Activated naive CD4-positive, alpha-beta T cell treated with anti-CD3 and anti-CD28 coated beads, Interleukin-2, amount 10 ng/mL, durations not matched to agents 7 days and 5 days (primary cell): ENCODE measurements at regions not wholly inside any gene's neighbourhood (a gene's known extent, or its start where the extent isn't known, plus 50 kb on each side); places are given as distances from the start of the nearest gene placed in this dataset.
A peak's percentile ranks its signal among the peaks of the same experiment; 100 is the strongest.
"Not testable (repeated sequence)": the region's sequence is repeated elsewhere in the genome, so short reads cannot be mapped to it uniquely, and the experiment has no call there.

Source experiments
- CTCF ChIA-PET: fragments of 350-600 bp; sonication (Branson Sonifier 250); formaldehyde crosslinking; loops from one replicate; lab custom pipeline; 2021; ENCODE audit warnings: antibody characterized with exemption; lab: Charles Lee
- DNase-seq: peaks from one replicate; pipeline ENCODE4 v3.0.0-alpha.2; 2020
- H3K27ac Mint-ChIP-seq: one replicate; pipeline ENCODE4 v1.8.0; 2021; ENCODE audit warnings: mild to moderate bottlenecking, moderate library complexity, mixed read lengths
- H3K27me3 Mint-ChIP-seq: one replicate; pipeline ENCODE4 v1.8.0; 2021; ENCODE audit warnings: mild to moderate bottlenecking, mixed read lengths
- H3K36me3 Mint-ChIP-seq: one replicate; pipeline ENCODE4 v1.8.0; 2021; ENCODE audit warnings: mixed read lengths
- H3K4me1 Mint-ChIP-seq: one replicate; pipeline ENCODE4 v1.8.0; 2021; ENCODE audit warnings: mixed read lengths
- H3K4me3 Mint-ChIP-seq: one replicate; pipeline ENCODE4 v1.8.0; 2021; ENCODE audit warnings: mild to moderate bottlenecking, moderate library complexity, mixed read lengths
- H3K9me3 Mint-ChIP-seq: one replicate; pipeline ENCODE4 v1.8.0; 2021; ENCODE audit warnings: mixed read lengths

DNA sequence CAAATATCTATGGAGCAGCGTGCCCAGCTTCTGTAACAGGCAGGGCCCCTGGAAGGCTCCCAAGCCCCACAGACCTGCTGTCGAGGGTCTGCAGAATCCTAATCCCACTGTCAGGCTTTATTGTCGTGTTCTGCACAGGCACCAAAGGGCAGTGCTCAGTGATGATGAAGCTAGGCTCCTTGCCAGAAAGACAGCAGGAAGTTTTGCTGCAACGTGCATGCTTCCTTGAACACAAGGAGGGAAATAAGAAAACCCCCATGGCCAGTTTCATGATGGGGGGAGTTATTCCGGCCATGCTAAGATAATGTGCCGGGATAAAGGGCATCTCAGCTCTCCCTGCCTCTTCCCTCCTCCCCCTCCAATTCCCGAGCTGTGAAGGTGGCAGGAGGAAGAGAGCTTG lies 109.4 kb upstream of the KCNG1 start:
- Mint-ChIP-seq H3K36me3 (no peaks in the 10 kb centered on the region), H3K4me3 (no peak overlapping the region), H3K4me1 (peaks cover 10% of the 10 kb centered on the region), H3K9me3 (no peaks in the 10 kb centered on the region), H3K27ac (no peak overlapping the region), H3K27me3 (peaks cover 20% of the 10 kb centered on the region)
- DNase-seq: no peak
- CTCF ChIA-PET: no interaction called here

DNA sequence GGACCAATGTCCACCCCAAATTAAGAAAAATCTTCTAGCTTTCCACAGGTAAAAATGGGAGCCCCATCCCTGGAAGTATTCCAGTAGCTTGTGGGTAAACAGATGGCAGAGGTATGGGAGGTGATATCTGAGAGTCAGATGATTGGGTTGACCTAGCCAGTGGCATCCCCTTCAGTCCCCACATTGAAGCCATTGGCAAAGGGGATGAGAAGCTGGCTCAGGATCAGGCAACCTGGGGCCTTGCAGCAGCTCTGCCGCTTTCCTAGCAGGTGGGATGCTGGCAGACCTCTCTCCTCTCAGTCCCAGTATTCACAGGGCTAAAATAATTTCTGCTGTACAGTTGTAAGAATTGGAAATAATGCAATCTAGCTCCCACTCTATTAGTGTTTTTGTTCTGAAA lies 108.9 kb upstream of the KCNG1 start:
- CTCF ChIA-PET: no interaction called here
- no peaks in the 10 kb centered on the region for H3K9me3 Mint-ChIP-seq
- H3K36me3 Mint-ChIP-seq: no peaks in the 10 kb centered on the region
- H3K27ac Mint-ChIP-seq: no peak overlapping the region
- H3K4me3 Mint-ChIP-seq: no peak overlapping the region
- peaks cover 10% of the 10 kb centered on the region for H3K4me1 Mint-ChIP-seq
- DNase-seq: no peak
- H3K27me3 Mint-ChIP-seq: peaks cover 20% of the 10 kb centered on the region

DNA sequence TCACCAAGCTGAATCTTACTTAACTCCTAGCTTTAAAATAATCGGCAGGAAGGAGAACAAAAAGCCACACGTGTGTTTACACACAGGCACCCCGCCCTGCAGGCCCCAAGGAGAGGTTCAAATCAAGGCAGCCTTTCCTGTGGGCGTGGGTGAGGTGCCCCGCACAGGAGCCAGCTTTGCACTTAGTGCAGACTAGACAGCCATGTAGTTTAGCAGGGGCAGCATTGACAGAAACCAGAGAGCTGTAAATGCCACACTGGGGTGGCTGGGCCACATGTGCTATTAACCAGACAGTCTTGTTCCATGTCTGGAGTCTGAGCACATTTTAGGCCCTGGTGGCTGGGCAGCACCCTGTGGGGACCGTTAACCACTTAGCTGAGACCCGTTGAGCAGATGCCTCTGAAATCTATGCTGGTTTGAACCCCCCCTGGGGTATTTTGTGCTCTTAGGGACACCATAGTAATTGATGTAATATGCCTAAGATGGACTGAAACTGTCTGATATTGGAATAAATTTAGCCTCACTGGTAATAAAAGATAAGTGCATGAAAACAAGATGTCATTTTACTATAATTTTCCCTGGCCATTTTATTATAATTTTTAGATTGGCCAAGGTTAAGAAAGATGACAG lies 106.4 kb upstream of the KCNG1 start:
- peaks cover 10% of the 10 kb centered on the region for H3K4me1 Mint-ChIP-seq
- peaks cover 30% of the 10 kb centered on the region for H3K27me3 Mint-ChIP-seq
- no peaks in the 10 kb centered on the region for H3K9me3 Mint-ChIP-seq
- no peak overlapping the region for H3K4me3 Mint-ChIP-seq
- no peaks in the 10 kb centered on the region for H3K36me3 Mint-ChIP-seq
- DNase-seq: peak; percentile 36
- CTCF ChIA-PET: no interaction called here
- H3K27ac Mint-ChIP-seq: no peak overlapping the region

DNA sequence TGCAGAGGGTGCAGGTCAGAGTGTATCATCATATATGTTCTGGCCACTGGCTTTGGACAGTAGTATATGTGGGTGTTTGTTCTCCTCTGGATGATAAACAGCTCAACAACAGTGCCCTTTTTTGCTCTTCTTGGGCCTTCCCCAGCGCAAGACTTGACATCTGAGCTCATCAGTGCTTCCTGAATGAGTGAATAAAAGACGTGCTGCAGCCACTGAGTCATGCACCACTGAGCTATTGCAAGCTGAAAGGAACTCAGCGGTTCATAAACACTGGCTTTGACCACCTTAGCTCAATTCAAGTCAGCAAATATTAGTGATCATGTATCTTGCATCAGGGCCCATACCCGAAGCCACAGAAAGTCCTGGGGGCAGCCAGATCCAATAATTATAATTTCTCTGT lies 105.3 kb upstream of the KCNG1 start:
- Mint-ChIP-seq H3K27ac (no peak overlapping the region), H3K9me3 (no peaks in the 10 kb centered on the region), H3K4me3 (no peak overlapping the region), H3K4me1 (peaks cover 12% of the 10 kb centered on the region), H3K27me3 (peaks cover 35% of the 10 kb centered on the region), H3K36me3 (no peaks in the 10 kb centered on the region)
- CTCF ChIA-PET: no interaction called here
- no peak for DNase-seq

DNA sequence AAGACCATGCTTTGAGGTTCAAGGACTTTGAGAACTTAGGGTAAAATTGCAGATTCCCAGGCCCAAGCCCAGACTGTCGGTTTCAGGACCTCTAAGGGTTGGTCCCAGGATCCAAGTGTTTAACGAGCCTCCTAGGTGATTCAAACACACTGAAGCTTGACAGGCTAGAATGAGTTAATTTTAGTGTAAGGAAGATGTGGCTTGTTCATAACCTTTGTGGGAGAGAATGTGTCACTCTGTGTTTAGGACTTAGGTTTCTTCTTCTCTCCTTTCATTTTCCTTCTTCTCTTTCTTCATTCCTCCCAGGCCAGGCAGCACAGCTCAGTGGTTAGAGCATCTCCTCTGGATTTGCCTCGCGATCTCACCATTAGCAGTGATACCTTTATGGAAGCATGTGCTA lies 104.8 kb upstream of the KCNG1 start:
- no peak for DNase-seq
- CTCF ChIA-PET: no interaction called here
- H3K4me1 Mint-ChIP-seq: peaks cover 14% of the 10 kb centered on the region
- H3K4me3 Mint-ChIP-seq: no peak overlapping the region
- H3K27me3 Mint-ChIP-seq: peaks cover 37% of the 10 kb centered on the region
- no peak overlapping the region for H3K27ac Mint-ChIP-seq
- H3K36me3 Mint-ChIP-seq: no peaks in the 10 kb centered on the region
- no peaks in the 10 kb centered on the region for H3K9me3 Mint-ChIP-seq

DNA sequence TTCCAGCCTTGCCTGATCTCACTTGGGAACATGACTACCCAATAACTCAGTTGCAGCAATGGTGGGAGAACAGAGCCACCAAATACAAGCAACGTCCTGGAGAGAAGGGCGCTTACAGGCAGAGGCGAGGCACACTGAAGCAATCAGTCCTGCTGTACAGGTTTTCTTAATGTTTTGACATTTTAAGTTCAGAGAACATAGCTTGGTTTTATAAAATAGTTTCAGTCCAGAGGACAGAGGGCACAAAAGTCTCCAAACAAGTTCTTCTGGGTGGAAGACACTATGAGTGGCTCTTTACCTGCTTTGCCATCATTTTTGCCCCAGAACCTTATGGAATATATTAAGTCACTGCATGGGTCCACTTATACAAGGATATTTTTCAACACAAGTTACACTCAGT lies 103.4 kb upstream of the KCNG1 start:
- Mint-ChIP-seq H3K27ac (no peak overlapping the region), H3K36me3 (no peaks in the 10 kb centered on the region), H3K27me3 (peaks cover 45% of the 10 kb centered on the region), H3K9me3 (no peaks in the 10 kb centered on the region), H3K4me3 (no peak overlapping the region), H3K4me1 (peaks cover 14% of the 10 kb centered on the region)
- CTCF ChIA-PET: no interaction called here
- no peak for DNase-seq

DNA sequence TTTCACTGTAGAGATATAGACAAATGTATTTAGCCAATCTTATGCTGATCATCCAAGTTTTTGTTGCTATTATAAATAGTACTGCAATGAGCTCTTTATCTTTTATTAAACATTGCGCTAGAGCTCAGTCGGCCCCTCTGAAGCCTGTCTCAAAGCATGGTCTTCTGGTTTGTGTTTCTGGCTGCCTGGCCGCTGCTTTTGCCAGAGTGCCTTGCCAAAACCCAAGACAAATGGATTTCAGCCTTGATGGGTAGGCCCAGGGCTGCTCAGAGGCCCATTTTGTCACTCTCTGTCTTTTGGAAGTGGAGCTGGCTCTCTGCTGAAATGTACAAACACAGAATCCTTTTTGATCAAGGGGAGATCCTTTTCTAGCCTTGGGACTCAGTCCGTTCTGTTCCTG lies 102.9 kb upstream of the KCNG1 start:
- Mint-ChIP-seq H3K36me3 (no peaks in the 10 kb centered on the region), H3K4me3 (no peak overlapping the region), H3K27ac (no peak overlapping the region), H3K4me1 (peaks cover 14% of the 10 kb centered on the region), H3K27me3 (peaks cover 44% of the 10 kb centered on the region), H3K9me3 (no peaks in the 10 kb centered on the region)
- CTCF ChIA-PET: no interaction called here
- DNase-seq: no peak

DNA sequence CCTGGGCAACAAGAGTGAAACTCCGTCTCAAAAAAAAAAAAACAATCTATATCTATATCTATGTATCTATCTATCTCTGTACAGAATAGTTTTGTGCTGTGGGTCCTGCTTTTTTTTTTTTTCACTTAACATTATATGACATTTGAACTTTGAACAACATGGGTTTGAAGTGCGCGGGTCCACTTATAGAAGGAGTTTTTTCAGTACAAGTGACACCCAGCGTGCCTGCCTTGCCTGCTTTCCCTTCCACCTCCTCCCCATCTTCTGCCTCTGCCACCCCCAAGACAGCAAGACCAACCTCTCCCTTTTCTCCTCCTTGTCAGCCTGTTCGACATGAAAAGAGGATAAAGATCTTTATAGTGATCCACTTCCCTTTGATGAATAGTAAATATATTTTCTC lies 102.2 kb upstream of the KCNG1 start:
- Mint-ChIP-seq H3K27me3 (peaks cover 48% of the 10 kb centered on the region), H3K9me3 (no peaks in the 10 kb centered on the region), H3K27ac (no peak overlapping the region), H3K4me3 (no peak overlapping the region), H3K36me3 (no peaks in the 10 kb centered on the region), H3K4me1 (peaks cover 14% of the 10 kb centered on the region)
- no peak for DNase-seq
- CTCF ChIA-PET: no interaction called here

DNA sequence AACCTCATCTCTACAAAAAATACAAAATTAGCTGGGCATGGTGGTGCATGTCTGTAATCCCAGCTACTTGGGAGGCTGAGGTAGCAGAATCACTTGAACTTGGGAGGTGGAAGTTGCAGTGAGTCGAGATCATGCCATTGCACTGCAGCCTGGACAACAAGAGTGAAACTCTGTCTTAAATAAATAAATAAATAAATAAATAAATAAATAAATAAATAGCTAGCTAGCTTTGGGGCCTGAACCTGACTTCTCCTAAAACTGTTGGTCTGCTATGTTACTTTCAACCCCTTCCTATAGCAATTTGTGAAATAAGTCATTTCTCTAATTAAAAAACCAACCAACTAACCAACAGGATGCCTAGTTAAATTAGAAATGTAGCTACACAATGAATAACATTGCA lies 101.0 kb upstream of the KCNG1 start:
- H3K36me3 Mint-ChIP-seq, H3K4me1 Mint-ChIP-seq, DNase-seq, H3K9me3 Mint-ChIP-seq, H3K27ac Mint-ChIP-seq, CTCF ChIA-PET, H3K4me3 Mint-ChIP-seq: not testable (repeated sequence)
- H3K27me3 Mint-ChIP-seq: peaks cover 51% of the 10 kb centered on the region

DNA sequence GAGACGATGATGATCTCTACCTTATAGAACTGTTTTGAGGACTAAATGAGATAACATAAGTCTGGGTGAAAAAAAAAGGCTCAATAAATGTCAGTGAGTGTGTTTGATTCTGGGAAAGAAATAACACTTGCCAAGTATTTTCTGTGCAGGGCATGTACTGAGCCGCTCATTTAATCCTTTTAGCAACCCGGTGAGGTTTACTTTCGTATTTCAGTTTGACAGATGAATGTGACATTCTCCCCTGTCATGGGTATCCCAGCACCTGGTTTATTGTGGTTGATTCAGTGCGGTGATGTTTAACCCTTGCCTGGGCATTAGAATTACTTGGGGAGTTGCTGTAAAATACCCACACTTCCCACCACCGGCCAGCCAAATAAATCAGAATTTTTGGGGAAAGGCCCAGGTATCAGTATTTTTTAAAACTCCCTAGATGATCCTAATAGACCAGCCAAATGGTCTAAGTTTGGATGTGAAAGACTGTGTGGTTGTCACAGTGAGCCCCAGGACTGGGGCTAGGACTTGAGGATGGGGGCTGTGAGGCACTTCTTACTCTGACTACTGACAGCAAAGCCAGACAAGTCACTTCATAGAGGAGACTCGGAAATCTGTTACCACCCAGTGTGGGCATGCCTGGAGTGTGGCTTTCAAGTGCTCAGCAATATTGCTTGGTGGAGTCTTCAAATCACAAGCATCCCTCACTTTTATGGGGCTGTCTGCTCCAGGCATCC lies 100.2 kb upstream of the KCNG1 start:
- peaks cover 56% of the 10 kb centered on the region for H3K27me3 Mint-ChIP-seq

DNA sequence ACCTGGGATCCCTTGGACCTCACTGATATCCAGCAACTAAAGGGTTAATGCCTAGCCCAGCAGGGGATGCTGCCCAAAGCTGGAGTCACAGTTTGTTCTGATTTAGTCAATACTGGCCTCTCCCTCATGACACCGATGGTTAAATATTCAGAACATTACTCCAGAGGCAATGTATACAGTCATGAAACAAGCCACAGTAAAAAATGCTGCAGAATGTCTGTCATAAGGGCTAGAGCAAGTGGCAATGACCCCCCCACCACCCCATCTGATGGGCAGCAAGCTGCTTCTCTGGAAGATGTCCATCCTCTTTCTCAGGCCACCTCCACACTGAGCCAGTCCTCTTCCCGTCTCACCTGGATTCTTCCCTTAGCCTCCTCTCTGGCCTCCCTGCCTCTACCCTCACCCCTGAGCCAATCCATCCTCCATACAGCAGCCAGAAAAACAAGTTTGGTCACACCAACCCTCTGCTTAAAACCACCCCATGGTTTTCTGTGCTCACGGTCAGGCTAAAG lies 99.0 kb upstream of the KCNG1 start:
- H3K27me3 Mint-ChIP-seq: peaks cover 51% of the 10 kb centered on the region
- DNase-seq: no peak
- peaks cover 3% of the 10 kb centered on the region for H3K4me1 Mint-ChIP-seq
- CTCF ChIA-PET: no interaction called here
- no peaks in the 10 kb centered on the region for H3K36me3 Mint-ChIP-seq
- no peak overlapping the region for H3K4me3 Mint-ChIP-seq
- H3K9me3 Mint-ChIP-seq: no peaks in the 10 kb centered on the region
- no peak overlapping the region for H3K27ac Mint-ChIP-seq

More for the DNA sequence above, 100.2 kb upstream of the KCNG1 start:
- no peak overlapping the region for H3K27ac Mint-ChIP-seq
- no peaks in the 10 kb centered on the region for H3K36me3 Mint-ChIP-seq
- DNase-seq: no peak
- no peak overlapping the region for H3K4me3 Mint-ChIP-seq
- CTCF ChIA-PET: no interaction called here
- H3K9me3 Mint-ChIP-seq: no peaks in the 10 kb centered on the region
- H3K4me1 Mint-ChIP-seq: peaks cover 3% of the 10 kb centered on the region

DNA sequence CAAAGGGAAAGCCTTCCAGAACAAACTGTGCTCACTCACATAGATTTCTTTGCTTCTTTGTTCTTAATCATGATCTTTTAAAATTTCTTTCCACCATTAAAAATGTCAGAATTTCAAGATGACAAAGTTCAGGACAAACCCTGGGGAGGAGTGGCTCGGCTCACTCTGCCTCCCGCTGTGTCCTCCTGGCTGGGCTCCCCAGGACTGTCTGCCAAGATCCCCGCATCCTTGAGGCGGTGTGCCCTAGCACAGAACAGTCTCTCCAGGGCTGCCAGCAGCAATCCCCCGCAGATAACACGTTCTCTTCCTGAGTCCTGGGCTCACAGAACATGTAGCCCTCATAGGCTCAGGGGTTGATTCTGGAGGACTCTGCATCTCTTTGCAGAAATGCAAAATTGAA lies 98.4 kb upstream of the KCNG1 start:
- no peak overlapping the region for H3K27ac Mint-ChIP-seq

DNA sequence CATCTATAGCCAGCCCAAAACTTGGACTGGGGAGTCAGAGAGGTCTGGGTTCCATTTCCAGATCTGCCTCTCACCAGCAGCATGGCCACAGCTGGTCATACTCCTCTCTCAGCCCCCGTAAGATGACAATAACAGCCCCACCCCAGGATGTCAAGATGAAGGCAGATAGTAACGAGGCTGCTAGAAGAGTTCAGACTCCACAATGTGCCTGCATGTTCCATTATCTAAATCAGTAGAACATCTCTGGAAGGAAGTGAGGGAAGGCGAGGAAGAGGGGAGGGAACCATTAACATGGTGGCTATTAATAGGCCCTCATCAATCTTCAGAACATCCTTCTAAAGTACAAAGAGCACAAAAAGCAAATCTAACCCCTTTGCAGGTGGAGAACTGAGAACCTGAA lies 98.0 kb upstream of the KCNG1 start:
- peaks cover 3% of the 10 kb centered on the region for H3K4me1 Mint-ChIP-seq
- peaks cover 47% of the 10 kb centered on the region for H3K27me3 Mint-ChIP-seq
- H3K36me3 Mint-ChIP-seq: no peaks in the 10 kb centered on the region
- no peak overlapping the region for H3K4me3 Mint-ChIP-seq
- DNase-seq: no peak
- no peak overlapping the region for H3K27ac Mint-ChIP-seq
- no peaks in the 10 kb centered on the region for H3K9me3 Mint-ChIP-seq
- CTCF ChIA-PET: no interaction called here

More for the DNA sequence above, 98.4 kb upstream of the KCNG1 start:
- CTCF ChIA-PET: no interaction called here
- Mint-ChIP-seq H3K9me3 (no peaks in the 10 kb centered on the region), H3K36me3 (no peaks in the 10 kb centered on the region), H3K27me3 (peaks cover 51% of the 10 kb centered on the region), H3K4me1 (peaks cover 3% of the 10 kb centered on the region), H3K4me3 (no peak overlapping the region)
- no peak for DNase-seq

DNA sequence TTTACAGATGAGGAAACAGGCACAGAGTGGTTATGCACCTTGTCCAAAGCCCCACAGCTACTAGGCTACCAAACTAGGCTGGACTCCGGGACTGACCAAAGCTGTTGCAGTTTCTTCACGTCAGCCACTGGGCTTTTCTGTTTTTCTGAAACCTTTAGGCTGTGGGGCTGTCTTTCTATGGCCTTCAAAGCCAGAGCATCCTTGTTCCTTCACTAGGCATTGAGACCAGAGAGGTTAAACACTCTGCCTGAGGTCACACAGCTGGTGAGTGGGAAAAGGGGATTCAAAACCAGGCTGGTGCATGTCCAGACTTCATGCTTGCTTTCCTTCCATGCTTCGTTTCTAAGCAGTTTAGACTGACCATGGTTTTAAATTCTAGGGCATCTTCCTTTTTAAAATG lies 97.5 kb upstream of the KCNG1 start:
- no peak overlapping the region for H3K27ac Mint-ChIP-seq
- CTCF ChIA-PET: no interaction called here

DNA sequence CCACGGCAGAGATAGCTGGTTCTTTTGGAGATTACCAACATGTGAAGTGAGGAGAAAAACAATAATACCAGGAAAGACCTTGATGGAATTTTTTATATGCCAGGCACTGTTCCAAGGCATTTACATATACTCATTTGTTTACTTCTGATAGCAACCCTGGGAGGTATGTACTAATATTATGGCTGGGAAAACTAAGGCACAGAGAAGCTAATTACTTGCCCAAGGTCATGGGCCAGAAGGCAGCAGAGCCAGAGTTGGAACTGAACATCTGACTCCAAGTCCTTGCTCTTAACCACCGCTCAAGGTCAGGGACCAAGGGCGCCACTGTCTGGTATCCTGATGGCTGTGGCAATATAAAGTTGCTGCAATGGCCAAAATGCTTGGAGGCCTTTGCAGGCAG lies 97.0 kb upstream of the KCNG1 start:
- Mint-ChIP-seq H3K27ac (no peak overlapping the region), H3K4me1 (peaks cover 3% of the 10 kb centered on the region), H3K4me3 (no peak overlapping the region), H3K36me3 (no peaks in the 10 kb centered on the region), H3K27me3 (peaks cover 41% of the 10 kb centered on the region), H3K9me3 (no peaks in the 10 kb centered on the region)
- DNase-seq: no peak
- CTCF ChIA-PET: no interaction called here

More for the DNA sequence above, 97.5 kb upstream of the KCNG1 start:
- no peaks in the 10 kb centered on the region for H3K9me3 Mint-ChIP-seq
- peaks cover 3% of the 10 kb centered on the region for H3K4me1 Mint-ChIP-seq
- DNase-seq: no peak
- H3K4me3 Mint-ChIP-seq: no peak overlapping the region
- peaks cover 45% of the 10 kb centered on the region for H3K27me3 Mint-ChIP-seq
- H3K36me3 Mint-ChIP-seq: no peaks in the 10 kb centered on the region
